IMR-90 (cell line): ENCODE measurements at regions not wholly inside any gene's neighbourhood (a gene's known extent, or its start where the extent isn't known, plus 50 kb on each side); places are given as distances from the start of the nearest gene placed in this dataset.

ENCODE experiments used
- BHLHE40 ChIP-seq: fragments of 150-350 bp; IDR thresholded peaks from 2 replicates; pipeline ENCODE4 v1.6.1; 2016; ENCODE audit warnings: mild to moderate bottlenecking, low read depth, low read length
- FOS ChIP-seq: fragments of 150-350 bp; IDR thresholded peaks from 2 replicates; pipeline ENCODE4 v1.6.1; 2016; ENCODE audit warnings: low read depth, low read length
- MAFK ChIP-seq: IDR thresholded peaks from 2 replicates; pipeline ENCODE4 v1.6.1; 2012; ENCODE audit warnings: low read depth, low read length, improper control_type of control experiment
- MAZ ChIP-seq: IDR thresholded peaks from 2 replicates; pipeline ENCODE4 v1.6.1; 2012; ENCODE audit warnings: low read depth, mild to moderate bottlenecking, low read length, improper control_type of control experiment, moderate library complexity, borderline replicate concordance
- MXI1 ChIP-seq: IDR thresholded peaks from 2 replicates; pipeline ENCODE4 v1.6.1; 2012; ENCODE audit warnings: low read depth, mild to moderate bottlenecking, low read length, moderate library complexity, borderline replicate concordance
- NFE2L2 ChIP-seq: fragments of 150-350 bp; IDR thresholded peaks from 2 replicates; pipeline ENCODE4 v1.6.1; 2016; ENCODE audit warnings: low read depth, mild to moderate bottlenecking, low read length
- POLR2A ChIP-seq: IDR thresholded peaks from 2 replicates; pipeline ENCODE4 v1.6.1; 2012; ENCODE audit warnings: mild to moderate bottlenecking, low read depth, low read length
- RAD21 ChIP-seq: IDR thresholded peaks from 2 replicates; pipeline ENCODE4 v1.6.1; 2012; ENCODE audit warnings: low read length, improper control_type of control experiment
- RCOR1 ChIP-seq: IDR thresholded peaks from 2 replicates; pipeline ENCODE4 v1.6.1; 2012; ENCODE audit warnings: mild to moderate bottlenecking, low read length, improper control_type of control experiment; ENCODE audit not compliant: insufficient replicate concordance
- RFX5 ChIP-seq: IDR thresholded peaks from 2 replicates; pipeline ENCODE4 v1.8.0; 2012; ENCODE audit warnings: low read depth, mild to moderate bottlenecking, low read length, moderate library complexity
- SMC3 ChIP-seq: fragments of 150-350 bp; IDR thresholded peaks from 2 replicates; pipeline ENCODE4 v1.6.1; 2016; ENCODE audit warnings: low read depth, mild to moderate bottlenecking, antibody characterized with exemption, low read length, moderate library complexity
- TF ChIP-seq, protein P1 (sequence below): conservative IDR thresholded peaks from 2 replicates; pipeline ENCODE4 v1.5.1; 2012; ENCODE audit warnings: mild to moderate bottlenecking, low read depth, low read length, improper control_type of control experiment
- TF ChIP-seq, protein P2 (sequence below): fragments of 150-350 bp; IDR thresholded peaks from 2 replicates; pipeline ENCODE4 v1.6.1; 2017; ENCODE audit warnings: mild to moderate bottlenecking, antibody characterized with exemption, low read length, low read depth

DNA sequence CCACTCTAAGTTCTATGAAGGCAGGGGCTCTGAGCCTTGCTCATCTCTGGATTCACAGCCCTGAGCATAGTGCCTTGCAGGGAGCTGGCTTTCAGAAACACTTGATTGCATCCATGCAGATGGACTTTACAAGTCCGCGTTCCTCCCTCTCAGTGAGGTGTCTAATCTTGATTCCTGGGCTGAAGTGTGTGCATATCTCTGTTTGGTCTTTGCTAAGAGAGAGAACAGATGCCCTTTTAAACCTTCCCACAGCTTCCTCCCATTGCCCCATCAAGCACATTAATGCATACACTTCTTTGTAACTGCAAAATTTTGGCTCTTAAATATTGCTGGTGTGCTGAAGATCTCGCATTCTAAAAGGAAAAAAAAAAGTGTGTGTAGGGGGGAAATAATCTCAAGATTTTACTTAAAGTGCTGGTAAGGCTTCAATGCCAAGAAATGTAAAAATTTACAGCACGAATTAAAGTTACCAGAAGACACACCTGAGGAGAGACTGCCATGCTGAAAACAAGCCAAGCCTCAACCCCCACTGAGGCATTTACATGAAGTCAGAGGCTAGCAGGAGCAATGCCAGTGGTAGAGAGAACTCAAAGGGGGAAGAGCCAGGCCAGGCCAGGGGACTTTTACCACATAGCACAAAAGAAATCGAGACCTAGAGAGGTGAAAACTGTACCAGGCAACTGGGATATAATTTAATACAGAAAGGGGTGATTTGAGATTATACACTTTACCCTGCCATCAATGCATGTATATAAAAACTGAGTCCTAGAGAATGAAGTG, 492.1 kb downstream of the SOX6 start:
- TF ChIP-seq, protein P1, sequence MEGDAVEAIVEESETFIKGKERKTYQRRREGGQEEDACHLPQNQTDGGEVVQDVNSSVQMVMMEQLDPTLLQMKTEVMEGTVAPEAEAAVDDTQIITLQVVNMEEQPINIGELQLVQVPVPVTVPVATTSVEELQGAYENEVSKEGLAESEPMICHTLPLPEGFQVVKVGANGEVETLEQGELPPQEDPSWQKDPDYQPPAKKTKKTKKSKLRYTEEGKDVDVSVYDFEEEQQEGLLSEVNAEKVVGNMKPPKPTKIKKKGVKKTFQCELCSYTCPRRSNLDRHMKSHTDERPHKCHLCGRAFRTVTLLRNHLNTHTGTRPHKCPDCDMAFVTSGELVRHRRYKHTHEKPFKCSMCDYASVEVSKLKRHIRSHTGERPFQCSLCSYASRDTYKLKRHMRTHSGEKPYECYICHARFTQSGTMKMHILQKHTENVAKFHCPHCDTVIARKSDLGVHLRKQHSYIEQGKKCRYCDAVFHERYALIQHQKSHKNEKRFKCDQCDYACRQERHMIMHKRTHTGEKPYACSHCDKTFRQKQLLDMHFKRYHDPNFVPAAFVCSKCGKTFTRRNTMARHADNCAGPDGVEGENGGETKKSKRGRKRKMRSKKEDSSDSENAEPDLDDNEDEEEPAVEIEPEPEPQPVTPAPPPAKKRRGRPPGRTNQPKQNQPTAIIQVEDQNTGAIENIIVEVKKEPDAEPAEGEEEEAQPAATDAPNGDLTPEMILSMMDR = no peak
- TF ChIP-seq BHLHE40 (no peak), SMC3 (no peak), POLR2A (no peak), RFX5 (no peak), RAD21 (no peak), MAFK (no peak), NFE2L2 (no peak), RCOR1 (no peak), FOS (no peak), MXI1 (no peak), MAZ (no peak)
- TF ChIP-seq, protein P2, sequence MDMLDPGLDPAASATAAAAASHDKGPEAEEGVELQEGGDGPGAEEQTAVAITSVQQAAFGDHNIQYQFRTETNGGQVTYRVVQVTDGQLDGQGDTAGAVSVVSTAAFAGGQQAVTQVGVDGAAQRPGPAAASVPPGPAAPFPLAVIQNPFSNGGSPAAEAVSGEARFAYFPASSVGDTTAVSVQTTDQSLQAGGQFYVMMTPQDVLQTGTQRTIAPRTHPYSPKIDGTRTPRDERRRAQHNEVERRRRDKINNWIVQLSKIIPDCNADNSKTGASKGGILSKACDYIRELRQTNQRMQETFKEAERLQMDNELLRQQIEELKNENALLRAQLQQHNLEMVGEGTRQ = no peak
